ENCODE measurements at regions not wholly inside any gene's neighbourhood (a gene's known extent, or its start where the extent isn't known, plus 50 kb on each side); places are given as distances from the start of the nearest gene placed in this dataset.

- peaks cover 10% of the 10 kb centered on the region; the same call in 1 of the 2 replicates for H3K9me3 ChIP-seq (ENCODE audit: insufficient read depth, low read depth, low read length)
- 92% methylated on average over 2 of the region's 2 CpGs for WGBS
- H3K27me3 ChIP-seq (ENCODE audit: insufficient read depth, low read length) = no peaks in the 10 kb centered on the region
- no peak overlapping the region for H3K27ac ChIP-seq (ENCODE audit: low read depth, low read length)
- no peak overlapping the region for H3K4me3 ChIP-seq (ENCODE audit: low read length)
- no peaks in the 10 kb centered on the region for H3K36me3 ChIP-seq (ENCODE audit: insufficient read depth, low read length)
- no peaks in the 10 kb centered on the region for H3K4me1 ChIP-seq (ENCODE audit: insufficient read depth, low read length)
- H3K9ac ChIP-seq (ENCODE audit: low read depth, low read length) = no peak overlapping the region
Observed at GRCh38 chr21:27646056-27646455, 679.2 kb upstream of the ADAMTS5 start.

- no peaks in the 10 kb centered on the region for H3K4me1 ChIP-seq (ENCODE audit: insufficient read depth, low read length)
- no peak overlapping the region for H3K9ac ChIP-seq (ENCODE audit: low read depth, low read length)
- peaks cover 4% of the 10 kb centered on the region; the same call in 1 of the 2 replicates for H3K9me3 ChIP-seq (ENCODE audit: insufficient read depth, low read depth, low read length)
- no peak overlapping the region for H3K27ac ChIP-seq (ENCODE audit: low read depth, low read length)
- H3K36me3 ChIP-seq (ENCODE audit: insufficient read depth, low read length) = no peaks in the 10 kb centered on the region
- no peak overlapping the region for H3K4me3 ChIP-seq (ENCODE audit: low read length)
- H3K27me3 ChIP-seq (ENCODE audit: insufficient read depth, low read length) = no peaks in the 10 kb centered on the region
Observed at GRCh38 chr21:27645285-27645684, 678.4 kb upstream of the ADAMTS5 start.

- Histone ChIP-seq H3K4me3 (ENCODE audit: low read length) (no peak overlapping the region), H3K36me3 (ENCODE audit: insufficient read depth, low read length) (no peaks in the 10 kb centered on the region), H3K27ac (ENCODE audit: low read depth, low read length) (no peak overlapping the region), H3K27me3 (ENCODE audit: insufficient read depth, low read length) (no peaks in the 10 kb centered on the region), H3K9ac (ENCODE audit: low read depth, low read length) (no peak overlapping the region), H3K4me1 (ENCODE audit: insufficient read depth, low read length) (no peaks in the 10 kb centered on the region), H3K9me3 (ENCODE audit: insufficient read depth, low read depth, low read length) (peaks cover 4% of the 10 kb centered on the region; the same call in 1 of the 2 replicates)
- 100% methylated on average over 1 of the region's 1 CpG for WGBS
Observed at GRCh38 chr21:27643326-27643725, 676.4 kb upstream of the ADAMTS5 start.

GRCh38 chr21:27639286-27639685 lies 672.4 kb upstream of the ADAMTS5 start:
- Histone ChIP-seq H3K4me1 (ENCODE audit: insufficient read depth, low read length) (no peaks in the 10 kb centered on the region), H3K9ac (ENCODE audit: low read depth, low read length) (no peak overlapping the region), H3K27ac (ENCODE audit: low read depth, low read length) (no peak overlapping the region), H3K36me3 (ENCODE audit: insufficient read depth, low read length) (no peaks in the 10 kb centered on the region), H3K4me3 (ENCODE audit: low read length) (no peak overlapping the region), H3K27me3 (ENCODE audit: insufficient read depth, low read length) (no peaks in the 10 kb centered on the region), H3K9me3 (ENCODE audit: insufficient read depth, low read depth, low read length) (peaks cover 4% of the 10 kb centered on the region; the same call in 1 of the 2 replicates)

GRCh38 chr21:27636656-27637055 lies 669.8 kb upstream of the ADAMTS5 start:
- H3K4me3 ChIP-seq (ENCODE audit: low read length) = no peak overlapping the region
- WGBS = 49% methylated on average over 2 of the region's 2 CpGs
- no peaks in the 10 kb centered on the region for H3K27me3 ChIP-seq (ENCODE audit: insufficient read depth, low read length)

GRCh38 chr21:27633631-27634030 lies 666.7 kb upstream of the ADAMTS5 start:
- no peak overlapping the region for H3K9ac ChIP-seq (ENCODE audit: low read depth, low read length)
- no peaks in the 10 kb centered on the region for H3K27me3 ChIP-seq (ENCODE audit: insufficient read depth, low read length)
- H3K27ac ChIP-seq (ENCODE audit: low read depth, low read length) = no peak overlapping the region
- H3K36me3 ChIP-seq (ENCODE audit: insufficient read depth, low read length) = no peaks in the 10 kb centered on the region
- no peaks in the 10 kb centered on the region for H3K4me1 ChIP-seq (ENCODE audit: insufficient read depth, low read length)
- no peak overlapping the region for H3K4me3 ChIP-seq (ENCODE audit: low read length)
- 91% methylated on average over 2 of the region's 3 CpGs for WGBS
- no peaks in the 10 kb centered on the region for H3K9me3 ChIP-seq (ENCODE audit: insufficient read depth, low read depth, low read length)

More at GRCh38 chr21:27636656-27637055, 669.8 kb upstream of the ADAMTS5 start:
- Histone ChIP-seq H3K36me3 (ENCODE audit: insufficient read depth, low read length) (no peaks in the 10 kb centered on the region), H3K9me3 (ENCODE audit: insufficient read depth, low read depth, low read length) (no peaks in the 10 kb centered on the region), H3K9ac (ENCODE audit: low read depth, low read length) (no peak overlapping the region), H3K27ac (ENCODE audit: low read depth, low read length) (no peak overlapping the region), H3K4me1 (ENCODE audit: insufficient read depth, low read length) (no peaks in the 10 kb centered on the region)

GRCh38 chr21:27631471-27631870 lies 664.6 kb upstream of the ADAMTS5 start:
- no peak overlapping the region for H3K9ac ChIP-seq (ENCODE audit: low read depth, low read length)
- H3K36me3 ChIP-seq (ENCODE audit: insufficient read depth, low read length) = no peaks in the 10 kb centered on the region
- no peaks in the 10 kb centered on the region for H3K4me1 ChIP-seq (ENCODE audit: insufficient read depth, low read length)
- no CpG with 5 or more reads among the region's 1 CpG for WGBS
- H3K4me3 ChIP-seq (ENCODE audit: low read length) = no peak overlapping the region
- peaks cover 7% of the 10 kb centered on the region; the same call in 1 of the 2 replicates for H3K9me3 ChIP-seq (ENCODE audit: insufficient read depth, low read depth, low read length)
- no peaks in the 10 kb centered on the region for H3K27me3 ChIP-seq (ENCODE audit: insufficient read depth, low read length)
- no peak overlapping the region for H3K27ac ChIP-seq (ENCODE audit: low read depth, low read length)

DNA sequence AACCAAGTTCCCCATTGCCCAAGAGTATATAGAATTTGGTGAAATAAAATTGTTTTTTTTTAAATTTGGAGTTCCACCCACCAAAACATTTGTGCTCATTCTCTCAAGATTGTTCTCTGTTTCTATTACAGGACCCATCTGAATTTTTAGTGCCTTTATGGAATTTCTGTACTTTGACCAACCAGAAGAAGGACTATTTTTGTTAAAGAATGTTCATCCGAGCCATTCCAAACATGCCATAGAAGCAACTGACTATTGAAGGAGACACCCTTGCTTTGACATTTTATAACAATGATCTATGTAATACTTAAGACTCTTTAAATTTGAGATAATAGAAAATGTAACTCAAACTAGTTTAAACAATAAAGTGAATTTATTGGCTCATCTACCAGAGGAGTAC lies 655.7 kb upstream of the ADAMTS5 start:
- Histone ChIP-seq H3K36me3 (ENCODE audit: insufficient read depth, low read length) (no peaks in the 10 kb centered on the region), H3K27ac (ENCODE audit: low read depth, low read length) (no peak overlapping the region), H3K9ac (ENCODE audit: low read depth, low read length) (no peak overlapping the region), H3K4me3 (ENCODE audit: low read length) (no peak overlapping the region), H3K27me3 (ENCODE audit: insufficient read depth, low read length) (no peaks in the 10 kb centered on the region), H3K4me1 (ENCODE audit: insufficient read depth, low read length) (no peaks in the 10 kb centered on the region), H3K9me3 (ENCODE audit: insufficient read depth, low read depth, low read length) (peaks cover 4% of the 10 kb centered on the region; the same call in 1 of the 2 replicates)
- 91% methylated on average over 1 of the region's 1 CpG for WGBS

DNA sequence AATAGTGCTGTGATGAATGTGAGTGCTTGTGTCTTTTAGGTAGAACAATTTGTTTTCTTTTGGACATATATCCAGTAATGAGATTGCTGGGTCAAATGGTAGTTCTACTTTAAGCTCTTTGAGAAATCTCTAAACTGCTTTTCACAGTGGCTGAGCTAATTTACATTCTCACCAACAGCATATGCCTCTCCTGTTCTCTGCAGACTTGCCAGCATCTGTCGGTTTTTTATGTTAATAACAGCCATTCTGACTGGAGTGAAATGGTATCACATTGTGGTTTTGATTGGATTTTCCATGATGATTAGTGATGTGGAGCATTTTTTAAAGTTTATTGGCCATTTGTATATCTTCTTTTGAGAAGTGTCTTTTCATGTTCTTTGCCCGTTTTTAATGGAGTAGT lies 647.3 kb upstream of the ADAMTS5 start:
- WGBS = 94% methylated on average over 2 of the region's 2 CpGs
- H3K4me1 ChIP-seq (ENCODE audit: insufficient read depth, low read length) = no peaks in the 10 kb centered on the region
- no peaks in the 10 kb centered on the region for H3K27me3 ChIP-seq (ENCODE audit: insufficient read depth, low read length)
- H3K9ac ChIP-seq (ENCODE audit: low read depth, low read length) = no peak overlapping the region
- H3K27ac ChIP-seq (ENCODE audit: low read depth, low read length) = no peak overlapping the region
- no peaks in the 10 kb centered on the region for H3K36me3 ChIP-seq (ENCODE audit: insufficient read depth, low read length)
- H3K9me3 ChIP-seq (ENCODE audit: insufficient read depth, low read depth, low read length) = no peaks in the 10 kb centered on the region
- no peak overlapping the region for H3K4me3 ChIP-seq (ENCODE audit: low read length)

DNA sequence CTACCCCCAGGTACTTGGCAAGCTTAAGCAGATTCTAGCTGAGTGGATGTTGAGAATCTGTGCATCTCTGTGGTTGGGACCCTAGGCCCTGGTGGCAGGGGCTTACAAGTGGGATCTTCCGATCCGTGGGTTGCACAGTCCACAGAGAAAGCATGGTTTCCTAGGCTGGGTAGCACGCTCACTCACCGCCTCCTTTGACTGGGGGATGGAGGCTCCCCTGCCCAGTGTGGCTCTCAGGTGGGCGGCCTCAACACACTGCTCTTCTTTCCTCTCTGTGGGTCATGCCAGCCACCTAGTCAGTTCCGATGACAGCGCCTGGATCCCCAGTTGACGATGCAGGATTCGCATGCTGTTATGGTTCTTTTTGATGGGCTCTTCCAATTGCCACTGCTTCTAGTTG lies 639.5 kb upstream of the ADAMTS5 start:
- WGBS = 97% methylated on average over 9 of the region's 9 CpGs
- H3K9me3 ChIP-seq (ENCODE audit: insufficient read depth, low read depth, low read length) = no peaks in the 10 kb centered on the region
- H3K4me3 ChIP-seq (ENCODE audit: low read length) = no peak overlapping the region
- no peaks in the 10 kb centered on the region for H3K36me3 ChIP-seq (ENCODE audit: insufficient read depth, low read length)
- H3K27ac ChIP-seq (ENCODE audit: low read depth, low read length) = no peak overlapping the region
- no peak overlapping the region for H3K9ac ChIP-seq (ENCODE audit: low read depth, low read length)
- no peaks in the 10 kb centered on the region for H3K4me1 ChIP-seq (ENCODE audit: insufficient read depth, low read length)
- H3K27me3 ChIP-seq (ENCODE audit: insufficient read depth, low read length) = no peaks in the 10 kb centered on the region

- Histone ChIP-seq H3K9ac (ENCODE audit: low read depth, low read length) (no peak overlapping the region), H3K4me3 (ENCODE audit: low read length) (no peak overlapping the region), H3K27ac (ENCODE audit: low read depth, low read length) (no peak overlapping the region), H3K9me3 (ENCODE audit: insufficient read depth, low read depth, low read length) (no peaks in the 10 kb centered on the region), H3K36me3 (ENCODE audit: insufficient read depth, low read length) (no peaks in the 10 kb centered on the region), H3K27me3 (ENCODE audit: insufficient read depth, low read length) (no peaks in the 10 kb centered on the region), H3K4me1 (ENCODE audit: insufficient read depth, low read length) (no peaks in the 10 kb centered on the region)
Observed at GRCh38 chr21:27596196-27596595, 629.3 kb upstream of the ADAMTS5 start.

DNA sequence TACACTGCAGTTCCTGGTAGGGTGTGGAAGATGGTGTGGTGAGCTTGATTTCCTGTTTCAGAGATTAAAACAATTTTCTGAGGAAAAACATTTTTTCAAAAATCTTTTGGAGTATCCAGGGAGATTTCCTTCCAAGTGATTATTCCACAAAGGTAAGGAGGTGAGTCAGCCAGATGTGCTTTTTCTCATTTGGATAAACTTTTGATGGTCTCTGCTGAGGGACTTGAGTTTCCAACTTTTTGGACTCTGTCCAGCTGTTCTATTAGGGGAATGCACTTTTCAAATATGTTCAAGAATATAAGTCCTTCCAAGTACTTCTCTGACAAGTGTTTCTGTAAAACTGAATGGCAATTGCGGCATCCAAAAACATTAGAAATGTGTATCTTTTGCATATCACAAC lies 628.8 kb upstream of the ADAMTS5 start:
- WGBS = 93% methylated on average over 1 of the region's 1 CpG

More for the DNA sequence above, 628.8 kb upstream of the ADAMTS5 start:
- no peak overlapping the region for H3K4me3 ChIP-seq (ENCODE audit: low read length)
- no peaks in the 10 kb centered on the region for H3K9me3 ChIP-seq (ENCODE audit: insufficient read depth, low read depth, low read length)
- H3K36me3 ChIP-seq (ENCODE audit: insufficient read depth, low read length) = no peaks in the 10 kb centered on the region
- H3K27me3 ChIP-seq (ENCODE audit: insufficient read depth, low read length) = no peaks in the 10 kb centered on the region
- no peak overlapping the region for H3K27ac ChIP-seq (ENCODE audit: low read depth, low read length)
- H3K4me1 ChIP-seq (ENCODE audit: insufficient read depth, low read length) = no peaks in the 10 kb centered on the region
- no peak overlapping the region for H3K9ac ChIP-seq (ENCODE audit: low read depth, low read length)
